DMS114 treated with DMSO at 0.1 percent for 48 hours (cell line): ENCODE measurements at regions not wholly inside any gene's neighbourhood (a gene's known extent, or its start where the extent isn't known, plus 50 kb on each side); places are given as distances from the start of the nearest gene placed in this dataset.

Experiments used
- DNase-seq: peaks from one replicate; lab custom pipeline; 2025; ENCODE audit not compliant: unreplicated experiment; lab: John Stamatoyannopoulos, UW

DNA sequence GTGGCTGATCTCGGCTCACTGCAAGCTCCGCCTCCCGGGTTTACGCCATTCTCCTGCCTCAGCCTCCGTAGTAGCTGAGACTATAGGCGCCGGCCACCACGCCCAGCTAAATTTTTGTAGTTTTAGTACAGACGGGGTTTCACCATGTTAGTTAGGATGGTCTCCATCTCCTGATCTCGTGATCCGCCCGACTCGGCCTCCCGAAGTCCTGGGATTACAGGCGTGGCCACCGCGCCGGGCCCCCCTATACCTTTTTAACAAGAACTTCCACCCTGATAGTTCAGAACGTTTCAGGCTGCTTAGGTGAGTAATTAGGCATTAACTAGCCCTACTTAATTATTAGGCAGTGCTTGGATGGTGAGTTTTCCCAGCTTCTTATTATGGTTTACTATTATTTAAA, 552.5 kb downstream of the BCKDHB start:
- no peak for DNase-seq

DNA sequence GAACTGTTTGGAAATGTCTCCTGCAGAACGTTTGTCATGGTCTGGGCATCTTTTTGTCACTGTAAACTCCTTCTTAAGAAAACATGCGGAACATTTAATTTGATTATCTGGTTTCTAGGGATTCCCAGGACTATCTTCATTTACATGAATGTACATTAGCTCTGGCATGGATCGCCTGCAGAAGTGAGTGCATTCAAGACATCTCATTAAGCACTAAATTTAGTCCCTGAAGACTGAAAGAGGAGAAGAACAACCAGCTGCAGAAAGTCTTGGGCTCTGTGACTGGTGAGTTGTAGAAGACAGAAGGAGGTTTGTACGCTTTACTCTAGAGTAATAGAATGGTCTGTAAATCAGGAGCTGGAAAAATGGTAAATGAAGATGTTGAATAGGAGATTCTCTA, 540.7 kb downstream of the BCKDHB start:
- no peak for DNase-seq

DNA sequence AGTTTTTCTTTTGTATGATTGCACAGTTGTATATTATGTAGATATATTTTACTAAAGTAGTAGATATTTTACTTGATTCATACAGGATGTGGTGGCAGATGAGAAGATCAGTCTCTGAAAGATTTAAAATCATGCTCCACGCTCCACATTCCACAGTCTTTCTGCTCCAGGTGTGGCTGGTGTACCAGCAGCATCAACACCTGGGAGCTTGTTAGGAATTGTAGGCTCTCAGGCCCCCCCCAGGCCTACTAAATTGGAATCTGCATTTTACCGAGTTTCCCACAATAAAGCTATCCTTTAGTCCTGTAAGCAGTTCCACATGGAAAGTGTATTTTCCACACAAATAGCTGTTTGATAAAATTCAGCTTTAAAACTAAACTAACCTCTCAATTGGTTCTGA, 537.4 kb downstream of the BCKDHB start:
- DNase-seq, result no peak

DNA sequence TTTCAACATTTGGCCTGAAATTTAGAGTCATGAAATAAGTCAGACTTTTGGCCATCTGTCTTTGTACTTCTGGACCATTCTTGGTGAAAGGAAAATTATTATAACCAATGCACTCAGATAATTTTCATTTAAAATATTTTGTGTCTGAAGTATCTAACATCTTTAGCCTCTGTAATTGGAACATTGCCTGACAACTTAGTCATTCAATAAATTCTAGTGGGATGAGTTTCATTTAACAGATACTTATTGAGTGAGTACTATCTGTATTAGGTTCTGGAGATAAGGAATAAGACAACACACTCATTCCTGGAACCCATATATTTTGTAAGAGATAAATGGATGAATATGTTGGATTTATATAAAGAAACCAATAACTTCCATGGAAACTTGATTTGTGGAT, 536.0 kb downstream of the BCKDHB start:
- no peak for DNase-seq

DNA sequence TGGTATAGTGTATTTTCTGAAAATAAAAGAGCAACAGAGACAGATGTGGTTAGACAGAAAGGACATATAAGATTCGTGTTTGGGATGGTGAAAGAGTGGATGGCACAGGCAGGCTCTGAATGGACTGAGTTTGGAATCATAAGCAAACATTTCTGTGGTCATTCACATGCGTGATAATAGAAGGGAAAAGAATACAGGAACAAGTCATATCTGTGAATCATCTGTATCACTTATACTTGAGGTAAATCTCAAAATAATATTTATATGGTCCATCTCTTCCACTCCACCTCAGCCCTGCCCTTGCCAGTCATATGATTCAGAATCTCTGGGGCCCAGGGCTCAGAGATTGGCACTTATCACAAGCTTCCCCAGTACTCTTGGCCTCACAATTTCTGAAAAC, 535.1 kb downstream of the BCKDHB start:
- DNase-seq, result no peak

DNA sequence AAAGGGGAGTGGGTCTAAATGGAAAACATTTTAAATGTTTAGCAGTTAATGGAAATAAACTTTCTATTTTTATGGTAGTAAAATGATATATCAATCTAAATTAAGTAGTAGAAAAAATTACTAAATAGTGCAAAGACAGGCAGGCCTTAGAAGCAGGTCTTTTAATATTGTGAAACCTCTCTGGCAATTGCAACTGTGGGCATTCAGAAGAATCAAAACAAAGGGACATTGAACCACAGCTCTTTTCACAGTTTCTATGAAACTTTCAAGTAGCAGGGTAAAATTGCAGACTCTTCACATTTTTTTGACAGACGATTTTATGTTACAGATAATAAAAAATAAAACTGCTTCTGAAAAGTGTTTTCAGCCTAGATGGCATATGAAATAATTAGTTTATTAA, 533.7 kb downstream of the BCKDHB start:
- no peak for DNase-seq

DNA sequence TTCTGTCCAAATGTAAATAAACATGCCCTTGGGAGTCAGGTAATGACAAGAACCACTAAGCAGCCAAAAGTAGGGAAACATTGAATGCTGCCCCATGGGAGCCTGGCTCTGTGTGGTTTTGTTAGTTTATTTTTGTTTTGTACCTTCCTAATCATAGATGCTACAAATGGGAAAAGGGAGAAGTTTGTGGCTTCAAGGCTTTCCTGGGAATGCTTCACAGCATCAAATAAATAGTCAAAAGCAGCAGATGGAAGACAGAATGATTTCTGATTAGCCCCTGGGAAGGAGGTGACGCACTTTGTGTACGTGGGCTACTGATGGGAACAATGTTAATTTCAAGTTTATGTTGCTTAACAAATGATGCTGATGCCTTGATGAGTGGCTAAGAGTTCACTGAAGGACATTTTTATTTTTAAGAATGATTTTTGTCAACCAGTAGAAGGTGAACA, 532.7 kb downstream of the BCKDHB start:
- no peak for DNase-seq

DNA sequence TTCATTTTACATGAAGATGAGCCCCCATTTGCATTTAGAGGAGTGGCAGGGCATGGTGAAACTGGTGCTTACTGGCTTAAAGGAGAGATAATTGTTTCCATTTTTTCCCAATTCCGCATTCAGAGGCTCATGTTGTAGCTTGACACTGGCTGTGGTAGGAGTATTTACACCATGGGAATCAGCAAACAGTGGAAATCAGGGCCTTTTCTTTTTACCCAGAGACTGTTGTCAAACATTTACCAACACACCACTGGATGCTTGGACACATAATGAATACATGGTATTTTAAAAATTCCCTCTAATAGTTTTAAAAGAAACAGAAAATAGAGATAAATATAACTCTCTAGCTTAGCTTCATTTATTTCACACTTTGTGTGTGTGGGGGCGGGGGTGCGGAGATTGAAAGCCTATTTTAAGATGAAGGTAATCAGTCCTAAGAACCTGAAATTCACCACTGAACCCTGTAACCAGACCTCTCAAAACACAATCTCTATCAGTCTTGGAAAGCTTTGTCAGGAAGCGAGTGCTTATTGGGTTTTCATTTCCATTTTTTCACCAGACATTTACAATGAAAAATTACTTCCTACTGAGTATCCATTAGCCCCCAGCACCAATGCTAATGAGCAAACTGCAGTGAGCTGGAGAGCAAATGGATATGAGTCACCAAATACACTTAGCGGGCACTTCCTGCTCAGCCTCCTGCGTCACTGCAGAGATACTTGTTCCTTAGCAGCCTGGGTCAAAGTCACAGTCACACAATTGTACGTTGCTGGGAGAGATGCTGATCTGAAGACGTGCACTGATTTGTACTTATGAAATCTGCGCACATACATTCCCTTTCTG, 532.0 kb downstream of the BCKDHB start:
- DNase-seq, result no peak

DNA sequence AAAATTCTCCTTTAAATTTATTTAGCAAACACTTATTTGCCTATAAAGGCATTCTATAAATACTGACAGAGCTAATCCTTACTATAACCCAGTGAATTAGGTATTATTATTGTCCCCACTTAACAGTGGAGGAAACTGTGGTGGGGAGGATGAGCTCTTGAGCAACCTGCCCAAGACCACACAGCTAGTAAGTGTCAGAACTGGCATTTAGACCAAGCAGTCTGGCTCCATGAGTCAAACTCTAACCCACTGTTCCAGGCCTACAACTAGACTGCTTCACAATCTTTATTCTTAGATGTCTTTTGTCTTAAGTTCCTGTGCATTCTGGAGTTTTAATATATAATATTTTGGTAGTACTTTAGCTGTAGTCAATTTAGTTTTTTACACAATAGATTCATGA, 530.8 kb downstream of the BCKDHB start:
- DNase-seq, result no peak

DNA sequence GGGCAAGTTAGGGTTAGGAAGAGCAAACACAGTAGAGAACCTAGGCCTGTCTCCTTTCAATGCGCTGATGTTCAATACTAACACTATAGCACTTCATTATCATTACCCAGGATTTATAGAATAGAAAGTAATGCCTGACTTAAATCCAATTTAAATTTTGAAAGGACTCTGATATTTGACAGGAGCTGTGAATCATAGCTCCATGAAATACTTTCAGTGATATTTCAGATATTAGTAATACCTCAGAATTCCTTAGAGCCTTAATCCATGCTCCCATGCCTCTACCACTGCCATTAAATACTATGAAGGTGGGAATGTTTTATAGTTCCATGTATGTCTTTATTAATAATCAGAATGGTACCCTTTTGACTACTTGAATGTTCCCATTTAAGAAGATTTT, 530.2 kb downstream of the BCKDHB start:
- no peak for DNase-seq

DNA sequence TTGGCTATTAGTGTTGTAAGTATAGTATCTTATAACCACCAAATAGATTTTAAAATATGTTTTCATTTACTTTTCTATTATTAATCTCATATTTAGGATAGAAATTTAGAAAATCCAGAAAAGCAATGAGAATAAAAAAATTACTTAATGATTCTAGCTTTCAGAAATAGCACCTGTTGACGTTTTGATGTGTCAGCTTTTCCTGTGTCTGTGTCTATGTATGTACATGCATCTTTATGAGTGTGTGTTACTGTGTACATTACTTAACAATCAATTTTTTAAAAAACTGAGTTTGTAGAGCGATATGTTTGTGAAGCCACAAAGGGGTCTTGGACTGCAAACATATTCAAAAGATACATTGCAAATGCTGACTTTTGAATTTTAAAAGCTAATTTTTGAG, 526.9 kb downstream of the BCKDHB start:
- DNase-seq, result no peak

DNA sequence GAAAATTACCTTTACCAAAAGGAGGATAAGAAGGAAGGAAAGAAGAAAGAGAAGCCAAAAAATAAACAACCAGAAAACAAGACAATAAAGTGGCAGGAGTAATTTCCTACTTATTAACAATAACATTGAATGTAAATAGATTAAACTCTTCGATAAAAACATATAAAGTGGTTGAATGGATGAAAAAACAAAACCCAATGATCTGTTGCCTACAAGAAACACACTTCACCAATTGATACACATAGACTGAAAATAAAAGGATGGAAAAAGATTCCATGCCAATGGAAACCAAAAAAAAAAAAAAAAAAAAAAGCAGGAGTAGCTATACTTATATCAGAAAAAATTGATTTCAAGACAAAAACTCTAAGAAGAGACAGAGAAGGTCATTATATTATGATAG, 518.9 kb downstream of the BCKDHB start:
- no peak for DNase-seq

DNA sequence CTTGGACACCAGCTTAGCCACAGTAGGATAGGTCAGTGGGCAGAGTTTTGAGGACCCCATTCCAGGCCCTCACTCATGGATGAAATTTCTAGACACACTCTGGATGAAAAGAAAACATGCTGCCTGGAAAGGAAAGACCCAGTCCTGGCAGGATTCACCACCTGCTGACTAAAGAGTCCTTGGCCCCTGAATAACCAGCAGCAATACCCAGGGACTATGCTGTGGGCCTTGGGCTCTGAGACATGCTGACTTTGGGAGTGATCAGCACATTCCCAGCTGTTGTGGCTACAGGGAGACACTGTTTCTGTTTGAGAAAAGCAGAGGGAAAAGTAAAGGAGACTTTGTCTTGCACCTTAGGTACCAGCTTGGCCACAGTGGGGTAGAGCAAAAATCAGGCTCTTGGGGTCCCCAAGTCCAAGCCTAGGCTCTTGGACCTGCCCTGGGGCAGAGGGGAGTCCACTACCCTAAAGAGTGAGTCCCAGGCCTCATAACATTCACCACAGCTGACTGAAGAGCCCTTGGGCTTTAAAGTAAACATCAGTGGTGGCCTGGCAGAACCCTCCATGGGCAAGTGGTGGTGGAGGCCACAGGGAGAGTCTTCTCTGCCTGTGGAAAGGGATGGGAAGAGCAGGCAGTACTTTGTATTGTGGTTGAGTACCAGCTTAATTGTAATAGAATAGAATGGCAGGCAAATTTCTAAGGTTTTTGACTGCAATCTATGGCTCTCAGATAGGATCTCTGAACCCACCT, 516.8 kb downstream of the BCKDHB start:
- DNase-seq, result no peak

DNA sequence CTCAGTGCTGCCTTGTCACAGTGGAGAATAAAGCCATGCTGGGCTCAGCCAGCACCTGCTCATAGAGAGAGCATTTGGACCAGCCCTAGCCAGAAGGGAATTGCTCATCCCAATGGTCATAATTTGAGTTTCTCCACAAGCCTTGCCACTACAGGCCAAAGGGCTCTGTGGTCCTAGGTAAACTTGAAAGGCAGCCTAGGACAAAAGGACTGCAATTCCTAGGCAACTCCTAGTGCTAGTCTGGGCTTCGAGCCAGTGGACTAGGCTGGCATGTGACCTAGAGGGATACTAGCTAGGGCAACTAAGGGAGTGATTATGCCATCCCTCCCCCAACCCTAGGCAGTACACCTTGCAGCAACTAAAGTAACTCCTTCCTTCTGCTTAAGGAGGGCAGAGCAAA, 516.2 kb downstream of the BCKDHB start:
- no peak for DNase-seq

DNA sequence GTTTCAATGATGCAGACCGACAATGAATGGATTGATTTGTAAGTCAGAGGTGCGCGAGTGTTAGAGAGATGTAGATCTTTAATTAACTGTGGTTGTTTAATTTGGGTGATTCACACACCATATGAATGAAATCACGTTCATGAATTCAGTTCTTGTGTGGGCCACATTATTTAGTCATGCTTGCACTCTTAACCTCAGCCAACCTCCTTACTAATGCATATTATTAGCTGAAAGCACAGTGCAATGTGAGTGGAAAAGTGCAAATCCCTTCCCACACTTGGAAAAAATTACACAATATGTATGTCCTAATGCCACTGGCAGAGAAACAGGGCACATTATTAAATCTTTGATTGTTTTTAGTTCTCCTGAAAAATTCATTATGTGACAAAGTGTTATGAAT, 512.5 kb downstream of the BCKDHB start:
- DNase-seq, result no peak

DNA sequence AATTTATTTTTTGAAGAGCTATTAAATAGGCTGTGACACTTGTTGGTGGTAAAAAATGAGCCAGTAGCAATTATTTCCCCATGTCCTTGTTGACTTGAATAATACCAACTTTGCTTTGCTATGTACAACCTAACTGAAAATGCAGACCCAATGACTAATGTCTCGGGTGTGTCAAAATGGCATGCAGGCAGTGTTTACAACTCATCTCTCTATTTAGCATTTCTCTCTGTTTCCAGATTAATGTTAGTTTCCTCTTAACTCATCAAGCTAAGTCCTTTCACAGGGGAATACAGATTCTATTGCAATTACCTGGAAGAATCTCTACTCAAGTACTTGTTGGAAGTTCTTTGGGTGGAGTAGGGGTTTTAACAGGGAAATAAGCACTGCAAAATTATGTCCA, 504.4 kb downstream of the BCKDHB start:
- DNase-seq, result no peak

DNA sequence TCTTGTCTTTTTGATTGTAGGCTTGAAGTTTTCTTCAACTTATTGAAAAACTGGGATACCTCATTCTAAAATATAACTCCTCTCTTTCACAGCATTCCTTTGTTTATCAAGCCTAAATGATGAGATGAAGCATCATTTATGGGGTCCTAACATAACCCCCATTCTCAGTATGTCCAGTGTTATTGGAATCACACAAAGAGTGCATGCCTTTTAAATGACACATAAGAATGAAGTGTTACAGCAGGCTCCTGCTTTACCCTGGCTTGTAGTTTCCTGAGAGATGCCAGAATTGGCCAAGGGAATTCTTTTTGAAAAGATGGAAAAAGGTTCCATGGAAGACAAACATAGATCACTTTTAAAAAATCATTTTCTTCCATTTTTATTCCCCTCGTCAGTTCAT, 502.4 kb downstream of the BCKDHB start:
- DNase-seq, result no peak

DNA sequence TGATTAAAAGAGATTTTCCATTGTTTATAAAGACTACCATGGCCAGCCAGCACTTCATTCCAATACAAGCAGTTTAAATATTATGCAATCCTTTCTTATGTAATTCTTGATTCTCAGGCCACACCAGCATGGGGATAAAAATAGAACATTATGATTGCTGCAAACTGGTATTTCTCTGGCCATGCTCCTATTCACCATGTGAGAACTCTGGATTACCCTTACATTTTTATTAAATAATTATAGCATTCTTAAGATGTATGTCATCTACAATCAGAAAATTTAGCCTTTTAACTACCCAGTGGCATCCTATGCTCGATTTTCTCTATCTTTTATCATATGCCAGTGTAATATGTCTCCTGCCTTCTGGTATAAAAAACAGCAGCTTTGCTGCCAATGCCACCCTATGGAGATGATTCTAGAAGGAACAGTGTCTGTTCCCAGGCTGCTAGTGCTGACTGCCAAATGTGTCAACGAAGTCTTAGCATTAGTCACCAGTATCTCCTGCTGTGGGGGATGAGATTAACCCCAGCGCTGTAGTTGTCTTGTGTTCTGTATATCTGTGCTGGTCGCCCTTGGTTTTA, 501.4 kb downstream of the BCKDHB start:
- DNase-seq, result no peak

DNA sequence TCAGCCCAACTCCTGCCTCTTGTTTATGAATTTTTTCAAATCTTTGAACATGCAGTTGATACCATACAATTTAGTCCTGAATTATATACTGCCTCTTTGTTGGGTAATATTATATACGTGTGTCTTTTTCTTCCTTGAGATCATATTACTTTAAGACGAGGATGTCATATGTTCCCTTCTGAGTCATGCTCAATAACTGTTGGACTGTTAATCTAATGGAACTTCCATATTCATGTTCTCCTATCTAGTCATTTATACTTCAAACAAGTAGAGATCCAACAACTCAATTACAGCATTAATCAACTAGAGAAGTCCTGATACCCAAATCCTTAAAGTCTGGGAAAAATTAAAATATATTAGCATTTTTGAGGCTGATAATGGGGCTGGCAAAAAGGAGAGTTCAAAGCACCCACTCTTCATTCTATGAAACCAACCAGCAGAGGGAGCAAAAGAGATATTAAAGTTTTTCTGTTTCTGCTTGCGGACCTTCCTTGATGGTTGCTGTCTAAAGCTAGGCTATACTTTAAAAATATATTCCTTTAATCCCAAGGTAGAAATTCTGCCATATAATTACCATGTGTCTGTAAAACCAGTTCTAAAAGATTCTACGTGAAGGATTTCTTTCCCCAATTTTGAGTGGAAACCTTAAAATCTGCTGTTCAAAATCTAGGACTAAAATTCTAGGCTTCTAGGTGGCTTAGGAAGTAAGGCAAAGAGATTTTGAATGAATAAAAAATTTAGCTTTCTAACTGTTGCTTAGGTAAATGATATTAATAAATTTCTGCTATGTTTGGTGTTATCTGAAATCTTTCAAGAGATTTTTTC, 498.9 kb downstream of the BCKDHB start:
- DNase-seq, result peak; percentile 15

DNA sequence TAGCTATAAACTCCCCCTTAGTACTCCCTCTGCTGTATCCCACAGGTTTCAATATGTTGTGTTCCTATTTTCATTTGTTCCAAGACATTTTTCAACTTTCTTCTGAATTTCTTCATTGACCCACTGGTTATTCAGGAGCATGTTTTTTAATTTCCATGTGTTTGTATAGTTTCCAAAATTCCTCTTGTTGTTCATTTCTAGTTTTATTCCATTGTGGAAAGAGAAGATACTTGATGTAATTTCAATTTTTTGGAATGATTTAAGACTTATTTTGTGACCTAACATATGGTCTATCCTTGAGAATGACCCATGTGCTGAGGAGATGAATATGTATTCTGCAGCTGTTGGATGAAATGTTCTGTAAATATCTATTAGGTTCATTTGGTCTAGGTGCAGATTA, 497.2 kb downstream of the BCKDHB start:
- no peak for DNase-seq

DNA sequence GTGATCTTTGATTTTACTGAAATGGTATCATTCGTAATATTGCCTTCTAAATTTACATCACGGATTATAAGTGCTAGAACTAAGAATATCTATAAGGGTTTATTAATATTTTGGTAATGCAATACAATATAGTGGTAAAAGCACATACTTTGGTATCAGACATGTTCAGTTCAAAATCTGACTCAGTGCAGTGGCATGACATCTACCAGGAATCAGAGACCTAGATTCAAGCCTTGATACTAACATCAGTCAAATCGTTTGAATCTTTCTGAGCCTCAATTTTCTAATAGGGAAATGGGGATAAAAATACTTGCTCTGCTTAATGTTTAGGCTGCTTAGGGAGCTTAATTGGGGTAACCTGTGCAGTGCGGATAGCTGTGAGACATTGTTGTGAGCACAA, 488.0 kb downstream of the BCKDHB start:
- DNase-seq, result no peak
